ENCODE measurements at regions not wholly inside any gene's neighbourhood (a gene's known extent, or its start where the extent isn't known, plus 50 kb on each side); places are given as distances from the start of the nearest gene placed in this dataset.

DNA sequence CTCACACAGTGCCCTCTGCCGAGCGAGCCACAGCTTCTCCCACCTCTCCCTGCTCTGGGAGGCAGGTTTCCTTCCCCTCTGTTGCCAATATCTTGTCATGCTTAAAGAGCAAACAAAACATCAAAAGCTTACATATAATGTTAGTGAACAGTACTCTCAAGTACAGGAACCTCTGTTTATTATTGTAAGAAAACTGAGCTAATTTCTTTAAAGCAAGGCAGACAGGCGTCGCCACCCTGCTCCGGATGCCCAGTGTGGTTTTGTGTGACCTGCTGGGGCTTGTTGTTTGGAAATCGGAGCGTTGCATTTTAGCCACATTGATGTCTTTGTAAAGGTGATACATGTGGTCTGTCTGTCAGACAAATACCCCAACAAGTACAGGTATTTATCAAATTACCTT is 401.4 kb upstream of the IRX1 start:
- TF ChIP-seq, protein P1, sequence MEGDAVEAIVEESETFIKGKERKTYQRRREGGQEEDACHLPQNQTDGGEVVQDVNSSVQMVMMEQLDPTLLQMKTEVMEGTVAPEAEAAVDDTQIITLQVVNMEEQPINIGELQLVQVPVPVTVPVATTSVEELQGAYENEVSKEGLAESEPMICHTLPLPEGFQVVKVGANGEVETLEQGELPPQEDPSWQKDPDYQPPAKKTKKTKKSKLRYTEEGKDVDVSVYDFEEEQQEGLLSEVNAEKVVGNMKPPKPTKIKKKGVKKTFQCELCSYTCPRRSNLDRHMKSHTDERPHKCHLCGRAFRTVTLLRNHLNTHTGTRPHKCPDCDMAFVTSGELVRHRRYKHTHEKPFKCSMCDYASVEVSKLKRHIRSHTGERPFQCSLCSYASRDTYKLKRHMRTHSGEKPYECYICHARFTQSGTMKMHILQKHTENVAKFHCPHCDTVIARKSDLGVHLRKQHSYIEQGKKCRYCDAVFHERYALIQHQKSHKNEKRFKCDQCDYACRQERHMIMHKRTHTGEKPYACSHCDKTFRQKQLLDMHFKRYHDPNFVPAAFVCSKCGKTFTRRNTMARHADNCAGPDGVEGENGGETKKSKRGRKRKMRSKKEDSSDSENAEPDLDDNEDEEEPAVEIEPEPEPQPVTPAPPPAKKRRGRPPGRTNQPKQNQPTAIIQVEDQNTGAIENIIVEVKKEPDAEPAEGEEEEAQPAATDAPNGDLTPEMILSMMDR (conservative IDR thresholded peaks at IDR 0.05 in 1 of 2, IDR thresholded peaks at IDR 0.05 in 1 of 2; ENCODE audit: low read depth in 1 of 2, low read length in 2 of 2) = no peak
- no peak for TF ChIP-seq EZH2 (IDR thresholded peaks at IDR 0.05; ENCODE audit: low read length, missing control alignments)
